ENCODE measurements at regions not wholly inside any gene's neighbourhood (a gene's known extent, or its start where the extent isn't known, plus 50 kb on each side); places are given as distances from the start of the nearest gene placed in this dataset.

- Histone ChIP-seq H3K4me3 (no peak overlapping the region), H3K27ac (no peak overlapping the region)
- no peak for DNase-seq (ENCODE audit: low spot score)
- TF ChIP-seq, protein P1, sequence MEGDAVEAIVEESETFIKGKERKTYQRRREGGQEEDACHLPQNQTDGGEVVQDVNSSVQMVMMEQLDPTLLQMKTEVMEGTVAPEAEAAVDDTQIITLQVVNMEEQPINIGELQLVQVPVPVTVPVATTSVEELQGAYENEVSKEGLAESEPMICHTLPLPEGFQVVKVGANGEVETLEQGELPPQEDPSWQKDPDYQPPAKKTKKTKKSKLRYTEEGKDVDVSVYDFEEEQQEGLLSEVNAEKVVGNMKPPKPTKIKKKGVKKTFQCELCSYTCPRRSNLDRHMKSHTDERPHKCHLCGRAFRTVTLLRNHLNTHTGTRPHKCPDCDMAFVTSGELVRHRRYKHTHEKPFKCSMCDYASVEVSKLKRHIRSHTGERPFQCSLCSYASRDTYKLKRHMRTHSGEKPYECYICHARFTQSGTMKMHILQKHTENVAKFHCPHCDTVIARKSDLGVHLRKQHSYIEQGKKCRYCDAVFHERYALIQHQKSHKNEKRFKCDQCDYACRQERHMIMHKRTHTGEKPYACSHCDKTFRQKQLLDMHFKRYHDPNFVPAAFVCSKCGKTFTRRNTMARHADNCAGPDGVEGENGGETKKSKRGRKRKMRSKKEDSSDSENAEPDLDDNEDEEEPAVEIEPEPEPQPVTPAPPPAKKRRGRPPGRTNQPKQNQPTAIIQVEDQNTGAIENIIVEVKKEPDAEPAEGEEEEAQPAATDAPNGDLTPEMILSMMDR (IDR thresholded peaks at IDR 0.05): no peak
These were observed 142.1 kb upstream of the NAALADL2 start for GRCh38 chr3:174716956-174717505.

GRCh38 chr3:174720717-174721116, 138.4 kb upstream of the NAALADL2 start:
- no peak overlapping the region for H3K4me3 ChIP-seq
- no peak overlapping the region for H3K27ac ChIP-seq
- no peak for DNase-seq (ENCODE audit: low spot score)
- TF ChIP-seq, protein P1 (IDR thresholded peaks at IDR 0.05): no peak

DNA sequence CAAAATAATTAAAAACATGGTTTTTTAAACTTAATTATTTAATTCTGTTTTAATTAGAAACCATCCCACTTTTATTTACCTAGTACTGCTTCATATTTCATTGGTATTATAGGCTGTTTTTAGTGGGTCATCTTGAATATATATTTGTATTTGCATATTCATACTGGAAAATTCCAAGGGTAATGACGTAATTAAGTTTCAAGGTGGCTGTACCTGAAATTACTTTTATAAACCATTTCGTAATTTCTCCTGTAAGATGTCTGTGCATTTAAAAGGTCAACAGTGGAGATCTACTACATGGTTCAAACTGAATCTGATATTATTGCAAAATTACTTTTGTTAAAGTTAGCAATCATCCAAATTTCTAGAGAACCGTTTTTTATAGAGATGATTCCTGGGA, 133.8 kb upstream of the NAALADL2 start:
- TF ChIP-seq, protein P1 (IDR thresholded peaks at IDR 0.05): no peak
- no peak for DNase-seq (ENCODE audit: low spot score)
- no peak overlapping the region for H3K4me3 ChIP-seq

GRCh38 chr3:174737966-174738365, 121.2 kb upstream of the NAALADL2 start:
- Histone ChIP-seq H3K27ac (no peak overlapping the region), H3K4me3 (no peak overlapping the region)
- TF ChIP-seq, protein P1 (IDR thresholded peaks at IDR 0.05): no peak
- no peak for DNase-seq (ENCODE audit: low spot score)

More for the DNA sequence above, 133.8 kb upstream of the NAALADL2 start:
- no peak overlapping the region for H3K27ac ChIP-seq

- TF ChIP-seq, protein P1 (IDR thresholded peaks at IDR 0.05): no peak
- H3K27ac ChIP-seq: no peak overlapping the region
- H3K4me3 ChIP-seq: no peak overlapping the region
- no peak for DNase-seq (ENCODE audit: low spot score)
These were observed 110.0 kb upstream of the NAALADL2 start for GRCh38 chr3:174749143-174749542.

- no peak for DNase-seq (ENCODE audit: low spot score)
- TF ChIP-seq, protein P1 (IDR thresholded peaks at IDR 0.05): no peak
- Histone ChIP-seq H3K4me3 (no peak overlapping the region), H3K27ac (no peak overlapping the region)
These were observed 103.0 kb upstream of the NAALADL2 start for GRCh38 chr3:174755833-174756829.

Data from coronary artery (tissue), 2 donors.